ENCODE measurements at regions not wholly inside any gene's neighbourhood (a gene's known extent, or its start where the extent isn't known, plus 50 kb on each side); places are given as distances from the start of the nearest gene placed in this dataset.

- H3K4me3 Mint-ChIP-seq, result no peak overlapping the region
- H3K36me3 Mint-ChIP-seq (ENCODE audit: low read depth), result no peaks in the 10 kb centered on the region
- DNase-seq, result no peak
- CTCF ChIA-PET, result interaction anchor here (1.3 kb wide), 1 partner anchor 14 kb away, joined by 3 read pairs; no protein-coding TSS in a partner anchor
- POLR2A ChIA-PET, result no interaction called here
- no peaks in the 10 kb centered on the region for H3K9me3 Mint-ChIP-seq
- peaks cover 25% of the 10 kb centered on the region for H3K27me3 Mint-ChIP-seq
- H3K27ac Mint-ChIP-seq, result no peak overlapping the region
- H3K4me1 Mint-ChIP-seq, result peaks cover 10% of the 10 kb centered on the region
Observed at GRCh38 chr17:65277576-65277975, 140.4 kb downstream of the RGS9 start.

All from activated CD4-positive, alpha-beta T cell treated with anti-CD3 and anti-CD28 coated beads, Interleukin-2, amount 10 ng/mL, durations not matched to agents 7 days and 5 days (primary cell).